ENCODE measurements at regions not wholly inside any gene's neighbourhood (a gene's known extent, or its start where the extent isn't known, plus 50 kb on each side); places are given as distances from the start of the nearest gene placed in this dataset.

DNA sequence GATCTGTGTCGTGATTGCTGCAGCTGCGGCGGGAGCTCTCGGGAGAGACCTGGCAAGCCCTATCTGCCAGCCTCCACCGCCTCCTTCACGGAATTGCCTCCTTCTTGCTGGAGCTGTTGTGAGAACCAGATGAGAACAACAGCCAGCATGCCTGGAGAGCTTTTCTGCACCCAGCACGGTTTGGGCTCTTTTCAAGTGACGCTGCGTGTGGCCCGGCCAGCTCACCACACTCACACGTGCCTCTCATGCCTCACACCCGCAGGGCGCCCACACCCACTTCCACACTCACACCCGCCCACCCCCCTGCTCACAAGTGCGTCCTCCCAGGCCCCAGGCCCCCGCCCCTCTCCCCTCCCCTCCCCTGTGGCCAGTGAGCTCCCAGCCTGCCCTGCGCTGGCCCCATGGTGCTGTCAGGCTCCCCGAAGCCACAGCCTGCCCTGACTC is 135.7 kb upstream of the RUNX3 start:
- TF ChIP-seq, protein P1, sequence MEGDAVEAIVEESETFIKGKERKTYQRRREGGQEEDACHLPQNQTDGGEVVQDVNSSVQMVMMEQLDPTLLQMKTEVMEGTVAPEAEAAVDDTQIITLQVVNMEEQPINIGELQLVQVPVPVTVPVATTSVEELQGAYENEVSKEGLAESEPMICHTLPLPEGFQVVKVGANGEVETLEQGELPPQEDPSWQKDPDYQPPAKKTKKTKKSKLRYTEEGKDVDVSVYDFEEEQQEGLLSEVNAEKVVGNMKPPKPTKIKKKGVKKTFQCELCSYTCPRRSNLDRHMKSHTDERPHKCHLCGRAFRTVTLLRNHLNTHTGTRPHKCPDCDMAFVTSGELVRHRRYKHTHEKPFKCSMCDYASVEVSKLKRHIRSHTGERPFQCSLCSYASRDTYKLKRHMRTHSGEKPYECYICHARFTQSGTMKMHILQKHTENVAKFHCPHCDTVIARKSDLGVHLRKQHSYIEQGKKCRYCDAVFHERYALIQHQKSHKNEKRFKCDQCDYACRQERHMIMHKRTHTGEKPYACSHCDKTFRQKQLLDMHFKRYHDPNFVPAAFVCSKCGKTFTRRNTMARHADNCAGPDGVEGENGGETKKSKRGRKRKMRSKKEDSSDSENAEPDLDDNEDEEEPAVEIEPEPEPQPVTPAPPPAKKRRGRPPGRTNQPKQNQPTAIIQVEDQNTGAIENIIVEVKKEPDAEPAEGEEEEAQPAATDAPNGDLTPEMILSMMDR (IDR thresholded peaks at IDR 0.05) = no peak
- TF ChIP-seq ZFX (IDR thresholded peaks at IDR 0.05; ENCODE audit: borderline replicate concordance) = no peak
